ENCODE measurements at regions not wholly inside any gene's neighbourhood (a gene's known extent, or its start where the extent isn't known, plus 50 kb on each side); places are given as distances from the start of the nearest gene placed in this dataset.
"Not testable (repeated sequence)": the region's sequence is repeated elsewhere in the genome, so short reads cannot be mapped to it uniquely, and the experiment has no call there.

DNA sequence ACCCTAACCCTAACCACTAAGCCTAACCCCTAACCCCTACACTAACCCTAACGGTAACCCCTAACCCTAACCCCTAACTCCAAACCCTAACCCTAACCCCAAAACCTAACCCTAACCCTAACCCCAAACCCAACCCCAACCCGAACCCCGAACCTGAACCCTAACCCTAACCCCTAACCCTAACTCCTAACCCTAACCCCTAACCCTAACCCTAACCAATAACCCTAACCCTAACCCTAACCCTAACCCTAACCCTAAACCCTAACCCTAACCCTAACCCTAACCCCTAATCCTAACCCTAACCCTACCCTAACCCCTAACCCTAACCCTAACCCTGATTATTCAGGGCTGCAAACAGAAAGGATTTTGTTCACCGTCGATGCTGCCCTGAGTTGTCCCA, 144.6 kb upstream of the DUSP22 start:
- H3K4me3 Mint-ChIP-seq; H3K27ac Mint-ChIP-seq; H3K9me3 Mint-ChIP-seq; H3K4me1 Mint-ChIP-seq (ENCODE audit: low read depth); intact Hi-C loops (cut with micrococcal nuclease); H3K36me3 Mint-ChIP-seq (ENCODE audit: low read depth): not testable (repeated sequence)
- peaks cover 13% of the 10 kb centered on the region for H3K27me3 Mint-ChIP-seq

DNA sequence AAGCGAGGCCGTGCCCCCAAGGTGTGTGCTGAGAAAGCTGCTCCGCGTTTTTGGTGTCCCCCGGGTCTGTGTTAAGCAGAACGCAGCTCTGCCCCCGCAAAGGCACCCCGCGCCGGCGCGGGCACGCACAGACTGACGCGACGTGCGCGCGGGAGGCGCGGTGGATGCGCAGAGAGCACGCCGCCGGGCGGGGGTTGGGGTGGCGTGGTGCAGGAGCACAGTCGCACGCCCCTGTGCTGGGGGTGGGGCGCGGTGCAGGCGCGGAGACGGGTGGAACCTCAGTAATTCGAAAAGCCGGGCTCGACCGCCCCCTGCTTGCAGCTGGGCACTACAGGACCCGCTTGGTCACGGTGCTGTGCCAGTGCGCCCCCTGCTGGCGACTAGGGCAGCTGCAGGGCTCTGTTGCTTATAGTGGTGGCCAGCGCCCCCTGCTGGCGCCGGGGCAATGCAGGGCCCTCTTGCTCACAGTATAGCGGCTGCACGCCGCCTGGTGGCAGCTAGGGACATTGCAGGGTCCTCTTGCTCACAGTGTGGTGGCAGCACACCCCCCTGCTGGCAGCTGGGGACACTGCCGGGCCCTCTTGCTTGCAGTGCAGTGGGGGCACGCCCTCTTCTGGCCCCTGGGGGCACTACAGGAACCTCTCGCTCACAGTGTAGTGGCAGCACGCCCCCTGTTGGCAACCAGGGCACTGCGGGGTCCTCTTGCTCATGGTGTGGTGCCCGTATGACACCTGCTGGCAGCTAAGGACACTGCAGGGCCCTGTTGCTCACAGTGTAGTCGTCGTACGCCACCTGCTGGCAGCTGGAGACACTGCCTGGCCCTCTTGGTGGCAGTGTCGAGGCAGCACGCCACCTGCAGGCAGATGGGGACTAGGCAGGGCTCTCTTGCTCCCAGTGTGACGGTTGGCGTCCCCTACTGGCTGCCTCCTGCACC, 144.0 kb upstream of the DUSP22 start:
- H3K4me3 Mint-ChIP-seq; intact Hi-C loops (cut with micrococcal nuclease): not testable (repeated sequence)
- peaks cover 16% of the 10 kb centered on the region for H3K27me3 Mint-ChIP-seq

DNA sequence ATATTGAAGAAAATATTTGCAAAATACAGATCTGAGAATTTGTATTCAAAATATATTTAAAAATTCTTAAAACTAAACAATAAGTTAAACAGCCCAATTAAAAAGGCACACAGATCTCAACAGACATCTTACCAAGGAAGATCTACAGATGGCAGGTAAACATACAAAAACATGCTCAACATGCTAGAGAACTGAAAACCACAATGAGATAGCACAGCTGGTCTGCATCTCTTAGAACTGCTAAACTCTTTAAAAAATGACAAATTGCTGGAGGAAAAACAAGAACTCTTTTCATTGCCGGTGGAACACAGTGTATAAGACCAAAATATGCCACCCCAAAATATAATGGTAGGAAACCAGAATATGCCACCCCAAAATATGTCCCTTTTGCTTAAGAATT, 142.1 kb upstream of the DUSP22 start:
- H3K9me3 Mint-ChIP-seq; H3K4me3 Mint-ChIP-seq; H3K27ac Mint-ChIP-seq; intact Hi-C loops (cut with micrococcal nuclease); H3K36me3 Mint-ChIP-seq (ENCODE audit: low read depth): not testable (repeated sequence)
- H3K4me1 Mint-ChIP-seq (ENCODE audit: low read depth), result peaks cover 11% of the 10 kb centered on the region
- H3K27me3 Mint-ChIP-seq, result peaks cover 22% of the 10 kb centered on the region

More for the DNA sequence above, 144.0 kb upstream of the DUSP22 start:
- H3K4me1 Mint-ChIP-seq (ENCODE audit: low read depth); H3K9me3 Mint-ChIP-seq; H3K36me3 Mint-ChIP-seq (ENCODE audit: low read depth); H3K27ac Mint-ChIP-seq: not testable (repeated sequence)

DNA sequence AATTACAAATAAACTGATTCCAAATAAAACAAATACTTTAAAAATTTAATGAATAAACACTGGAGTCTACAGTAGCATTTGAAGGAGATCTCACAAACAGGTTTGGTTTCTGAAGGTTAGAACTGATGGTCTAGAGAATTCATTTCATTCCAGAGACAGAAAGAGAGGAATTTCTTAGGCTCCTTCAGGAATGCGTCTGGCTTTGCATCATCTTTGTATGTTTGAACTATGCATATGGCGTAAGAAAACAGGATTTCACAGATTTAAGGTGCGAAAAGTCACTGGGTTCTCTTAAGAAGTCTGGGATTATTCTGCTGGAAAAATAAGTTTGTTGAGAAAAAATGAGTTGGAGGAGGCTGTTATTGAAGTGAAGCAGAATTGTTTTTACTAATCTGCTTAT, 139.9 kb upstream of the DUSP22 start:
- H3K4me3 Mint-ChIP-seq; H3K9me3 Mint-ChIP-seq; intact Hi-C loops (cut with micrococcal nuclease); H3K27ac Mint-ChIP-seq; H3K36me3 Mint-ChIP-seq (ENCODE audit: low read depth): not testable (repeated sequence)
- H3K27me3 Mint-ChIP-seq, result peaks cover 40% of the 10 kb centered on the region
- peaks cover 11% of the 10 kb centered on the region for H3K4me1 Mint-ChIP-seq (ENCODE audit: low read depth)

DNA sequence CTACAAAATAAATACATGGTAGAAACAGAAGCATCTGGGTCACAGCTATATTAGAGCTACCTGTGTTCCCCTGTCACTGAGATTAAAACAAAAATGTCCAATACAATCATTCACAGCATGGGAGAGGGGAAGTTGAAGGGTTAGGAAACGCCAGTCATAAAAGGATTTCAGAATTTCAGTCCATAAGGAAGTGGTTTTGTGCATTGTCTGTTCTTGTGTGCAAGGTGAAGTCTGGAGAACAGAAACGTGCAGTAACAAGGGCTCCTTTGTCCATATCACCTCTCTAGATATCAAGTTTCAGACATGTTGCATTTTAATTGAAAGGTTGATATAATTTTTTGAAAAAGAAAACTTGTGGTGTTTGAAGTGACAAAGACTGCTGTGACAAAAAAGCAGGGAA, 139.3 kb upstream of the DUSP22 start:
- H3K4me3 Mint-ChIP-seq; intact Hi-C loops (cut with micrococcal nuclease); H3K9me3 Mint-ChIP-seq; H3K27ac Mint-ChIP-seq; H3K36me3 Mint-ChIP-seq (ENCODE audit: low read depth): not testable (repeated sequence)
- Mint-ChIP-seq H3K4me1 (ENCODE audit: low read depth) (peaks cover 11% of the 10 kb centered on the region), H3K27me3 (peaks cover 43% of the 10 kb centered on the region)

DNA sequence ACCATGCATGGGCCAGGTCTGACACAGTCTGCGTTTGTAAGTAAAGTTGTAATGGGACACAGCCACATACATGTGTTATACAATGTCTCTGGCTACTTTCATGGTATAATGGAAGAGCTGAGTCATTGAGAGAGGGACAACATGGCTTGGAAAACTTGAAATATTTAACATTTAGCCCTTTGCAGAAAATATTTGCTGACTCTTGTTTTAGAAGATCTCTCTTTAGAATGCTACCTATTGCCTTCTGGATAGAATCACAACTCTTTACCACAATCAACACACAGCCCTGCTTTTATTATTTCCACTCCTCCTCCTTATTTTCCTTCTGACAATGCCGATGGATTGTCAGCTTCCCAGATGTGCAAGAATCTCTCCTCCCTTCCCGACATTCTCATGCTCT, 138.4 kb upstream of the DUSP22 start:
- peaks cover 11% of the 10 kb centered on the region for H3K4me1 Mint-ChIP-seq (ENCODE audit: low read depth)
- peaks cover 49% of the 10 kb centered on the region for H3K27me3 Mint-ChIP-seq
- H3K9me3 Mint-ChIP-seq; H3K4me3 Mint-ChIP-seq; H3K27ac Mint-ChIP-seq; intact Hi-C loops (cut with micrococcal nuclease); H3K36me3 Mint-ChIP-seq (ENCODE audit: low read depth): not testable (repeated sequence)

DNA sequence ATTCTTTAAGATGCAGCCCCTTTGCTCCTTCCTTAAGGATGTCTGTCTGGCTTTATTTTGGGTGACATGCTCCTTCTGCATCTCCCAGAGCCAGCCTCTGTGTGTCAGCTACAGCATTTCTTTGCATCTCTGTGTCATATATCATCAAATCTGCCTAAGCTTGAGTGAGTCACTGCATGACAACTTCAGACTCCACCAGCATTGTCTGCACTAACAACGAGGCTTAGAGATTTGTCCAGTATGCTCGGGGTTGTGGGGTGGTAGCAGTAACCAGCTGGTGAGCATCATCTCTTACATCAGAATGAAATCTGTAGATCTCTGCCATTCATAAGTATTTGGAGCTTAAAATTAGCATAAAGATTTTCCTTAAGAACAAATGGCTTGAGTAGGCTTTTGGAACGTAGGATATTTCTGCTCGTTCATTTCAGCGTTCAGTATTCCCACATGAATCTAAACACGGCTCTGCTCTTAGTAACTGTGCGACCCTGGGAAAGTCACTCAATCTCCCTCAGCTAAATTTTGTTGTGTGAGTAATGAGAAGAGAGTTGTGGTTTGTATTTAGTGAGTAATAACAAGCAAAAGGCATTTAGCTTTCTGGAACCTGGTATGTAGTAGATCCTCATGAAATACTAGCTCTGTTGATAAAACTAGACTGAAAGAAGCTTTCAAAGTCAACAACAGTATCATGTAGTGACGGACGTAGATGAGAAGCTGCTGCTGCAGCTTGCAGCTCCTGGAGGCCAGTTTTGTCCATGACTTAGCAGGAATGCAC, 137.8 kb upstream of the DUSP22 start:
- H3K4me3 Mint-ChIP-seq; H3K36me3 Mint-ChIP-seq (ENCODE audit: low read depth); intact Hi-C loops (cut with micrococcal nuclease); H3K27ac Mint-ChIP-seq; H3K9me3 Mint-ChIP-seq: not testable (repeated sequence)
- Mint-ChIP-seq H3K27me3 (peaks cover 51% of the 10 kb centered on the region), H3K4me1 (ENCODE audit: low read depth) (peaks cover 11% of the 10 kb centered on the region)

DNA sequence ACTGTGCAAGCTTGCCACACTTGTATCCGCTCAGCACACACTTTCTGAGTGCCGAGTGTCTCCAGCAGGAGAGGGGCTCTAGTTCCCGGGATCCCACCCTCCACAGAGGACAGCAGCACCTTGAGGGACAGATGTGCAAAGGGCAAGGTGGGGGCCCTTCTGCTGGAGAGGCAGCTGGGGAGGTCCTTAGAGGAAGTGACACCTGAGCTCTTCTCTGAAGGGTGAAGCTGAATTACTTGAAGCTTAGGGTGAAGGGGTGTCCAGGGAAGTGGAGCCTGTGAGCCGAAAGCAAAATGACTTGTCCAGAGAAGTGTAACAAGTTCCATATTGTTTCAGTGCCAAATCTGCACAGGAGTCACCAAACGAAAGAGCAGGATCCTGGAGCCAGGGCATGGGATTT, 136.3 kb upstream of the DUSP22 start:
- intact Hi-C loops (cut with micrococcal nuclease), result no loop called here

DNA sequence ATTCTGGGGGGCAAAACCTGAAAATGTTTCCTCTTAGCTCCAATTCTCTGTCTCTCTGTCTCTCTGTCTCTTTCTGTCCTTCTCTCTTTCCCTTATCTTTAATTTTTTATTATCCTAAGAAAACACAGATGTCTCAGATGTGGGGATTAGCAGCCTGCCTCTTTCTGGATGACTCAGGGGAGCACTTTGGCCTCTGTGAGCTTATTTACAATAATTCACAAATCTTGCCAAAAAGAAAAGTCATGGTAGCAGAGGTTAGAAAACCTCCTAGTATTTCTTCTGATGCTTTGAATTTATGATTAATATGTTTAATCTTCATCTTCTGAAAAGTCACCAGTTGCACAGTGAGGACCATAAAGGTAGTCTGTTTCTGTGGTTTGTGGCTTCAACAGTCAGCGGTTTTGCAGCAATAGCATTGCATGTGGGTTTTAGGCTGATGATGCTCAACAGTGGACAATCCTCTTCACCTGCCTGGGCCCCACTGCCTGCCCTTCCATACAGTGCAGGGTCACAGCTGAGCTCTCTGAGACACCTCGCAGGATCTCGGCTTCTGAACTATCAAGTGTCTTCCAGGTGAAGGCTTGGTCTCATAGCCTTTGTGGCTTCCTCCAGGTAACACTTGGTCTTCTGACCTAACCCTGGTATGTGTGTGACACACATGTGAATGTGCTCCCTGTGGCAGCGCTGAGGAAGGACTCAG, 135.7 kb upstream of the DUSP22 start:
- H3K9me3 Mint-ChIP-seq; H3K4me3 Mint-ChIP-seq; H3K36me3 Mint-ChIP-seq (ENCODE audit: low read depth); H3K27ac Mint-ChIP-seq; intact Hi-C loops (cut with micrococcal nuclease): not testable (repeated sequence)
- H3K4me1 Mint-ChIP-seq (ENCODE audit: low read depth), result peaks cover 11% of the 10 kb centered on the region
- peaks cover 53% of the 10 kb centered on the region for H3K27me3 Mint-ChIP-seq

More for the DNA sequence above, 136.3 kb upstream of the DUSP22 start:
- Mint-ChIP-seq H3K4me3 (no peak overlapping the region), H3K4me1 (ENCODE audit: low read depth) (peaks cover 11% of the 10 kb centered on the region), H3K27ac (no peak overlapping the region), H3K36me3 (ENCODE audit: low read depth) (no peaks in the 10 kb centered on the region), H3K27me3 (peaks cover 54% of the 10 kb centered on the region), H3K9me3 (no peaks in the 10 kb centered on the region)

DNA sequence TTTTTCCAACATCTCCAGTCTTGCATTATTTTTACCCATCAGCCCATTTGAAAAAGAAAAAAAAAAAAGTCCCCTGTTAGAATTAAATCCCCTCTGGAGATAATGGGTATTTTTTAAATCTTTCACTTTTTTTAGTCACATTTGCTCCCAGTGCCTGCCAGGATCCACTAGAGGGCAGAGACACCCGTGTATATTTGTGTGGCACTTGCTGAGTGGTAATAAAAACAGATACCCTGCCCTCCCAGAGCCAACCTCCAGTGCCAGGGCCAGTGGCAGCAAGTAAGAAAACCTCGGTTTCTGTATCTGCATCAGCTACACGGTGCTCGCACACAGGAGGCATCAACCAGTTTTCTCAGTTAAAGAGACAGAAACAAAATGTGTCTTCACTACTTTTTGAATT, 135.1 kb upstream of the DUSP22 start:
- H3K27ac Mint-ChIP-seq, result not testable (repeated sequence)

DNA sequence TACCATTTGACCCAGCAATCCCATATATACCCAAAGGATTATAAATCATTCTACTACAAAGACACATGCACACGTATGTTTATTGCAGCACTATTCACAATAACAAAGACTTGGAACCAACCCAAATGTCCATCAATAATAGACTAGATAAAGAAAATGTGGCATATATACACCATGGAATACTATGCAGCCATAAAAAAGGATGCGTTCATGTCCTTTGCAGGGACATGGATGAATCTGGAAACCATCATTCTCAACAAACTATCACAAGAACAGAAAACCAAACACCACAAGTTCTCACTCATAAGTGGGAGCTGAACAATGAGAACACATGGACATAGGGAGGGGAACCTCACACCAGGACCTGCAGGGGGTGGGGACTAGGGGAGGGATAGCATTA, 130.6 kb upstream of the DUSP22 start:
- H3K4me1 Mint-ChIP-seq (ENCODE audit: low read depth); intact Hi-C loops (cut with micrococcal nuclease); H3K36me3 Mint-ChIP-seq (ENCODE audit: low read depth); H3K4me3 Mint-ChIP-seq; H3K9me3 Mint-ChIP-seq; H3K27ac Mint-ChIP-seq: not testable (repeated sequence)
- peaks cover 40% of the 10 kb centered on the region for H3K27me3 Mint-ChIP-seq

More for the DNA sequence above, 135.1 kb upstream of the DUSP22 start:
- H3K9me3 Mint-ChIP-seq; H3K4me3 Mint-ChIP-seq; H3K36me3 Mint-ChIP-seq (ENCODE audit: low read depth); intact Hi-C loops (cut with micrococcal nuclease): not testable (repeated sequence)
- peaks cover 11% of the 10 kb centered on the region for H3K4me1 Mint-ChIP-seq (ENCODE audit: low read depth)
- H3K27me3 Mint-ChIP-seq, result peaks cover 52% of the 10 kb centered on the region

DNA sequence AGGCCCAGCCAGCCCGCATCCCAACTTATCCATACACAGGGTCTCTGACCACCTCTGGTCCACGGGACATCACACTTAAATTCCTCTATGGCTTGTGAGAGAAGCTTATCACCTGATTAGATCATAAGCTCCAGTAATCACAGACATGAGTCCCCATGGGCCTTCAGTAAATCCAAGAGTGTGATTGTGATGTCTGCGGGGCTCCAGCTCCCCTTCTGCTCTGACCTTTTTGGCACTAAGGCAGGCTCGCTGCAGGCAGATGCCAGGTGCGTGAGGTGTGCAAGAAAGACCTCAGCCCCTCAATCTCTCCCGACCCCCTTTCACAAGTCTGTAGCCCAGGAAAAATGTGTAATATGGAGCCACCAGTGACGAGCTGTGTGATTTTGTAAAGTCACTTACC, 127.6 kb upstream of the DUSP22 start:
- H3K9me3 Mint-ChIP-seq, result no peaks in the 10 kb centered on the region
- peaks cover 24% of the 10 kb centered on the region for H3K27me3 Mint-ChIP-seq
- H3K36me3 Mint-ChIP-seq (ENCODE audit: low read depth), result no peaks in the 10 kb centered on the region
- no peak overlapping the region for H3K27ac Mint-ChIP-seq
- H3K4me3 Mint-ChIP-seq, result no peak overlapping the region
- intact Hi-C loops (cut with micrococcal nuclease), result no loop called here
- no peaks in the 10 kb centered on the region for H3K4me1 Mint-ChIP-seq (ENCODE audit: low read depth)

DNA sequence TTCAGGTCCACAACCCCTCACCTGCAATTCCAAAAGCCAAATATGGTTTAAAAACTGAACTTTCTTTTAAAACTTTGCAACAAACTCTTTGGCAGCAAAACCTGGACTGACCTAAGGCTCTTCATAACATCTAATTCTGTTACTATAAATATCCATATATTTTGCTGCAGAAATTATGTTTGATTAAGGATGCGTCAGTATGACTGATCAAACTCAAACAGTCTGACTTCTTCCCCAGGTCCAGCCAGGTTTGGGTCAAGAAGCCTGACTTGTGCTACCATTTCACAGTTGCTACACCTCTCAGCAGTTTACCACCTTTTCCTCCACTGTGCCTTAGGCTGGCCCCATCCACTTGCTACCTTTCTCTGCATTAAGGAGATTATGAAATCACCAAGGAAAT, 127.0 kb upstream of the DUSP22 start:
- intact Hi-C loops (cut with micrococcal nuclease), result no loop called here
- no peaks in the 10 kb centered on the region for H3K9me3 Mint-ChIP-seq
- no peak overlapping the region for H3K27ac Mint-ChIP-seq
- no peak overlapping the region for H3K4me3 Mint-ChIP-seq
- H3K27me3 Mint-ChIP-seq, result peaks cover 24% of the 10 kb centered on the region
- no peaks in the 10 kb centered on the region for H3K36me3 Mint-ChIP-seq (ENCODE audit: low read depth)
- no peaks in the 10 kb centered on the region for H3K4me1 Mint-ChIP-seq (ENCODE audit: low read depth)

DNA sequence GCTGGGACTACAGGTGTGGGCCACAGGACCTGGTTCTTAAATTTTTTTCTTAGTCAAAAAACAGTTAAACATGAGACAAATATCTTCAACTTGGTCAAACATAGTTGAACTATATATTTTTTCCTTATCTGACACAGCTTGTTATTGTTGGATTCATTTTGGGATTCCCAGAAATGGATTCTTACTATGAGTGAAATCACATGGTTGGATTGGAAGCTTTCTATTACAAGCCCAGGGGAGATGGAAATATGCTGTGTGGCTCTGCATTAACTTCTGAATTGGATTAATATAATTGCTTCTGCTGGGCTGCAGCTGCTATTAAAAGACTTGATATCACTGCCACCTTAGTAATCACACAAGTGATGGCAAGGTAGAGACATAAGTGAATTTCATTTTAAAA, 126.4 kb upstream of the DUSP22 start:
- intact Hi-C loops (cut with micrococcal nuclease), result no loop called here
- no peaks in the 10 kb centered on the region for H3K4me1 Mint-ChIP-seq (ENCODE audit: low read depth)
- no peaks in the 10 kb centered on the region for H3K36me3 Mint-ChIP-seq (ENCODE audit: low read depth)
- no peak overlapping the region for H3K27ac Mint-ChIP-seq
- no peak overlapping the region for H3K4me3 Mint-ChIP-seq
- H3K9me3 Mint-ChIP-seq, result no peaks in the 10 kb centered on the region
- peaks cover 20% of the 10 kb centered on the region for H3K27me3 Mint-ChIP-seq
